ENCODE measurements at regions not wholly inside any gene's neighbourhood (a gene's known extent, or its start where the extent isn't known, plus 50 kb on each side); places are given as distances from the start of the nearest gene placed in this dataset.

DNA sequence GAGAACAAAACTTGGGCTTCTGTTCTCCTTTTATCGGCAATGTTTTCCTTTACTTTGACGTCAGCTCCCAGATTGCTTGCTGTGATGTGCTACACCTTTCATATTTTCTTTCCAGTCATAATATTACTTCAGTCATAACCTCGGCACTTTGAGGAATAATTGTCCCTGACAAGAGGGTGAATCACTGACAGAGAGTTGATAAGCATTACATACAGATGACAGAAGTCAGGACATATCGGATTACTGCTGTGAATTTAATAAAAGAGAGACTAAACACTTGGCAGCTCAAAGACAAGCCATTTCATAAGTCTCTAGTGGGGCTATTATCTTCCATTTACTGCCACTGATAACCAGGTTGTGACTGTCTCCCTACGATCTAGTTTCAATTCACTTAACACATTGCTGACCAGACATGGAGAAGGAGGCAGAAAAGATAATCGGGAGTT is 362.1 kb upstream of the ARRDC4 start:
- Histone ChIP-seq H3K27ac (no peak overlapping the region), H3K9me3 (no peaks in the 10 kb centered on the region), H3K27me3 (ENCODE audit: low read depth) (no peaks in the 10 kb centered on the region), H3K4me3 (no peak overlapping the region), H3K36me3 (no peaks in the 10 kb centered on the region), H3K4me1 (no peaks in the 10 kb centered on the region)
- DNase-seq (no peak), ATAC-seq (no peak)
- TF ChIP-seq, protein P1, sequence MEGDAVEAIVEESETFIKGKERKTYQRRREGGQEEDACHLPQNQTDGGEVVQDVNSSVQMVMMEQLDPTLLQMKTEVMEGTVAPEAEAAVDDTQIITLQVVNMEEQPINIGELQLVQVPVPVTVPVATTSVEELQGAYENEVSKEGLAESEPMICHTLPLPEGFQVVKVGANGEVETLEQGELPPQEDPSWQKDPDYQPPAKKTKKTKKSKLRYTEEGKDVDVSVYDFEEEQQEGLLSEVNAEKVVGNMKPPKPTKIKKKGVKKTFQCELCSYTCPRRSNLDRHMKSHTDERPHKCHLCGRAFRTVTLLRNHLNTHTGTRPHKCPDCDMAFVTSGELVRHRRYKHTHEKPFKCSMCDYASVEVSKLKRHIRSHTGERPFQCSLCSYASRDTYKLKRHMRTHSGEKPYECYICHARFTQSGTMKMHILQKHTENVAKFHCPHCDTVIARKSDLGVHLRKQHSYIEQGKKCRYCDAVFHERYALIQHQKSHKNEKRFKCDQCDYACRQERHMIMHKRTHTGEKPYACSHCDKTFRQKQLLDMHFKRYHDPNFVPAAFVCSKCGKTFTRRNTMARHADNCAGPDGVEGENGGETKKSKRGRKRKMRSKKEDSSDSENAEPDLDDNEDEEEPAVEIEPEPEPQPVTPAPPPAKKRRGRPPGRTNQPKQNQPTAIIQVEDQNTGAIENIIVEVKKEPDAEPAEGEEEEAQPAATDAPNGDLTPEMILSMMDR (IDR thresholded peaks at IDR 0.05): no peak
- intact Hi-C loops (cut with DNase I): no loop called here

DNA sequence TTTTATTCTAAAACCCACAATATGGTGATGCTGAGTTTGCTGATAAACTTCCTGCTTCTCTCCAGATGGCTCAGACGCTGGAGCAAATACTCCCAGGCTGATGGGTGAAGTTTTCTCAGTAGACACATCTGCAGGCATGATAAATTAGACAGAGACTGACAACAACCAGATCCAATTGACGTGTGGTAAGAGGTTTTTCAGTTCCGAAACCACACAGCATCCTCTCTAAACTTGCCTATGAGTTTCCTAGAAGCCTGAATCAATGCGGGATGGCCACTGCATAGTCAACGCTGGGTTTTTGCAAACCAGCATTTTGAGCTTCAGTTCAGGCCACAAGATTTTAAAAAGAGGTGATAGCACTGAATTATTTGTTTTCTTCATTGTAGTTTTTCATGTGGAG is 360.3 kb upstream of the ARRDC4 start:
- no peaks in the 10 kb centered on the region for H3K4me1 ChIP-seq
- H3K9me3 ChIP-seq: no peaks in the 10 kb centered on the region
- TF ChIP-seq, protein P1 (IDR thresholded peaks at IDR 0.05): no peak
- H3K4me3 ChIP-seq: no peak overlapping the region
- H3K27ac ChIP-seq: no peak overlapping the region
- intact Hi-C loops (cut with DNase I): no loop called here
- DNase-seq (no peak), ATAC-seq (no peak)
- H3K36me3 ChIP-seq: no peaks in the 10 kb centered on the region
- no peaks in the 10 kb centered on the region for H3K27me3 ChIP-seq (ENCODE audit: low read depth)

DNA sequence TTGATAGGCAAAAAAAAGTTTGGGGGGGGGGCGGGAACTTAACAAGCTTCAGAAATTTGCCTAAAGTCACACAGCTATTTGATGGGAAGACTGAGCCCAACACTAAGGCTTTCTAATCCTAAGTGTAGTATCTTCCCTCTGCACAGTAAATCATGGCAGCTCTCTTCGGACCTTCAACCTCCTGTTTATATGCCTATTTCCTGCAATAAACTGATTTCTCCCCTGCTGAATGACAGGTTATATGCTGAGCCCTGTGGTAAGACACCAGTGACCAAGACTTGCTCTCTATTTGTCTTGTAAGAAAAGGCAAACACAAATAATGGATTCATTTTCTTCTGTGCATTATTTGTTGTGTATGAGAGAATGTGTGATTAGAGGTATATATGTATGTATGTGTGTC is 355.8 kb upstream of the ARRDC4 start:
- TF ChIP-seq, protein P1 (IDR thresholded peaks at IDR 0.05): no peak
- Histone ChIP-seq H3K4me1 (no peaks in the 10 kb centered on the region), H3K27me3 (ENCODE audit: low read depth) (no peaks in the 10 kb centered on the region), H3K27ac (no peak overlapping the region), H3K9me3 (no peaks in the 10 kb centered on the region), H3K4me3 (no peak overlapping the region), H3K36me3 (no peaks in the 10 kb centered on the region)
- DNase-seq (no peak), ATAC-seq (no peak)
- intact Hi-C loops (cut with DNase I): no loop called here

DNA sequence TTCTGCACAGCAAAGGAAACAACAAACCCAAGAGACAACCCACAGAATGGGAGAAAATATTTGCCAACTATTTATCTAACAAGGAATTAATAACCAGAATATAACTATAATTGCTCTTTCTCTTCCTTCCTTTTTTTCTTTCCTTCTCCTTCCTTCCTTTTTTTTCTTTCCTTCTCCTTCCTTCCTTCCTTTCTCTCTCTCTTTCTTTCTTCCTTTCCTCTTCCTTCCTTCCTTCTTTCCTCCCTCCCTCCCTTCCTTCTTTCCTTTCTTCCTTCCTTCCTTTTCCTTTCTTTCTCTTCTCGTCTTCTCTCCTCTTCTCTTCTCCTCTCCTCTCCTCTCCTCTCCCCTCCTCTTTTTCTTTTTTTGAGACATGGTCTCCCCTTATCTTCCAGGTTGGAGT is 345.4 kb upstream of the ARRDC4 start:
- Histone ChIP-seq H3K9me3 (peaks cover 7% of the 10 kb centered on the region), H3K4me3 (no peak overlapping the region), H3K36me3 (no peaks in the 10 kb centered on the region), H3K4me1 (no peaks in the 10 kb centered on the region), H3K27me3 (ENCODE audit: low read depth) (no peaks in the 10 kb centered on the region), H3K27ac (no peak overlapping the region)
- DNase-seq (no peak), ATAC-seq (no peak)
- intact Hi-C loops (cut with DNase I): no loop called here
- TF ChIP-seq, protein P1 (IDR thresholded peaks at IDR 0.05): no peak

DNA sequence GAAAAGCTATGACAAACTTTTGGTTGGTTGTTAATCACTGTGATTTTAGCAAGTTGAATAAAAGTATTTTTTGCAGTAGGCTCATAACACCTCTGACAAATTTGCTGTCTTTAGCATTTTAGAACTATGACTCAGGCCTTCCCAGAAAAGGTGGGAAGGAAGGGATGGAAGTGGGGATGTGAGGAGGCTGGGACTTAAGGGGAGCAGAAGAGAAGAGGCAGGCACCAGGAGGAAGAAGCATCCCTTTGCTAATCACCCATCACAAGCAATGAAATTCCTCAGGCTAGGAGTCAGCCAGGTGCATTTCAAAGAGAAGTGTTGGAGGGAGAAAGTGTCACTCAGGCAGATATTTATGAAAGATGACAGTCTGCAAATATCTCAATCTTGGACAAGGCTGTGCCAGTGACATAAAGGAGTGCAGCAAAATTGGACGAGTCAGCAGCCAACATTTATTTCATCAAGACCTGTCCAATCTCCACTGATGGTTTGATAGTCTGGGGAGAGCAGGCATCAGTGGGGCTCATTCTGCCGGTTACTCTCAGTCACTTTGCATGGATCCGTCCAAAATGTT is 337.3 kb upstream of the ARRDC4 start:
- no peak overlapping the region for H3K27ac ChIP-seq
- no peak overlapping the region for H3K4me3 ChIP-seq
- H3K27me3 ChIP-seq (ENCODE audit: low read depth): no peaks in the 10 kb centered on the region
- H3K4me1 ChIP-seq: no peaks in the 10 kb centered on the region
- intact Hi-C loops (cut with DNase I): no loop called here
- no peak for DNase-seq
- TF ChIP-seq, protein P1 (IDR thresholded peaks at IDR 0.05): no peak
- ATAC-seq: no peak
- H3K36me3 ChIP-seq: no peaks in the 10 kb centered on the region
- no peaks in the 10 kb centered on the region for H3K9me3 ChIP-seq

DNA sequence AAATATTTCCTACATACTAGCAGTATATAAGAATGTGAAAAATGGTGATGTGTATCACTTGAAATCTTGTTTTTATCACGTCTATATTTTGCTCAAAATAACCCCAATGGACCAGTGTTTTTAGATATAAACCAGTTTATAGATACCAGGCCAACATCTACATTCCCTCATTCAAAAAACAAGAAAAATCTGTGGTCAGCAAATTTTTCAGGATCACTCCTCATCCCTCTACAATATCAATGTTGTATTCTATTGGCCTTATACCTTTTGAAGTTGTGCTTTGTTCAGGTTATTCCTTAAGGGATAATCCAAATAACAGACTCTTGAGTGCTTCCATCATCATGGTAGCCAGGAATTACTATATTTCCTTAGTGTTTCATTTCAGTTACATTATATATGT is 332.9 kb upstream of the ARRDC4 start:
- DNase-seq: no peak
- H3K36me3 ChIP-seq: no peaks in the 10 kb centered on the region
- intact Hi-C loops (cut with DNase I): no loop called here
- no peaks in the 10 kb centered on the region for H3K27me3 ChIP-seq (ENCODE audit: low read depth)
- H3K4me3 ChIP-seq: no peak overlapping the region
- no peak for ATAC-seq
- TF ChIP-seq, protein P1 (IDR thresholded peaks at IDR 0.05): no peak
- no peaks in the 10 kb centered on the region for H3K9me3 ChIP-seq
- no peaks in the 10 kb centered on the region for H3K4me1 ChIP-seq
- no peak overlapping the region for H3K27ac ChIP-seq
